Ureter (tissue), 1 donor: ENCODE measurements at regions not wholly inside any gene's neighbourhood (a gene's known extent, or its start where the extent isn't known, plus 50 kb on each side); places are given as distances from the start of the nearest gene placed in this dataset.
"Not testable (repeated sequence)": the region's sequence is repeated elsewhere in the genome, so short reads cannot be mapped to it uniquely, and the experiment has no call there.

Source experiments
- DNase-seq: peaks from one replicate; pipeline ENCODE4 v3.0.0-alpha.2; 2020; ENCODE audit warnings: low spot score
- donor health status: DM: yes; HTN: yes; CAD: no.

GRCh38 chr5:163569284-163569683, 63.9 kb downstream of the MAT2B start:
- DNase-seq: no peak

- DNase-seq: no peak
Observed at GRCh38 chr5:163571744-163572143, 66.3 kb downstream of the MAT2B start.

GRCh38 chr5:163574472-163575440, 69.3 kb downstream of the MAT2B start:
- no peak for DNase-seq

GRCh38 chr5:163578652-163579051, 73.2 kb downstream of the MAT2B start:
- DNase-seq: no peak

GRCh38 chr5:163579729-163580128, 74.3 kb downstream of the MAT2B start:
- DNase-seq: no peak

GRCh38 chr5:163580516-163580915, 75.1 kb downstream of the MAT2B start:
- DNase-seq: no peak

- not testable (repeated sequence) for DNase-seq
Observed at GRCh38 chr5:163583491-163584153, 78.2 kb downstream of the MAT2B start.

- no peak for DNase-seq
Observed at GRCh38 chr5:163585206-163585605, 79.8 kb downstream of the MAT2B start.

- DNase-seq: no peak
Observed at GRCh38 chr5:163586531-163586956, 81.1 kb downstream of the MAT2B start.

GRCh38 chr5:163594951-163595350, 89.5 kb downstream of the MAT2B start:
- no peak for DNase-seq

GRCh38 chr5:163595932-163596607, 90.7 kb downstream of the MAT2B start:
- no peak for DNase-seq

- DNase-seq: no peak
Observed at GRCh38 chr5:163596608-163597315, 91.3 kb downstream of the MAT2B start.

GRCh38 chr5:163604013-163604412, 98.6 kb downstream of the MAT2B start:
- DNase-seq: no peak

GRCh38 chr5:163607256-163607655, 101.8 kb downstream of the MAT2B start:
- DNase-seq: no peak

GRCh38 chr5:163608621-163609020, 103.2 kb downstream of the MAT2B start:
- DNase-seq: no peak

GRCh38 chr5:163609910-163610309, 104.5 kb downstream of the MAT2B start:
- DNase-seq: no peak

GRCh38 chr5:163612358-163613149, 107.1 kb downstream of the MAT2B start:
- DNase-seq: no peak

- no peak for DNase-seq
Observed at GRCh38 chr5:163613150-163613442, 107.7 kb downstream of the MAT2B start.

GRCh38 chr5:163614787-163615186, 109.4 kb downstream of the MAT2B start:
- DNase-seq: no peak

GRCh38 chr5:163619273-163619934, 114.0 kb downstream of the MAT2B start:
- DNase-seq: no peak

- DNase-seq: no peak
Observed at GRCh38 chr5:163619951-163620350, 114.5 kb downstream of the MAT2B start.
